Stimulated activated CD8-positive, alpha-beta memory T cell treated with anti-CD3 and anti-CD28 coated beads, Interleukin-2, amount 100 ng/mL, for 48 hours (primary cell): ENCODE measurements at regions not wholly inside any gene's neighbourhood (a gene's known extent, or its start where the extent isn't known, plus 50 kb on each side); places are given as distances from the start of the nearest gene placed in this dataset.

Experiments used
- DNase-seq, 2 donors: peaks; one replicate each; pipeline ENCODE4 v3.0.0-alpha.2; 2020; ENCODE audit warnings: low read depth in 2 of 2

DNA sequence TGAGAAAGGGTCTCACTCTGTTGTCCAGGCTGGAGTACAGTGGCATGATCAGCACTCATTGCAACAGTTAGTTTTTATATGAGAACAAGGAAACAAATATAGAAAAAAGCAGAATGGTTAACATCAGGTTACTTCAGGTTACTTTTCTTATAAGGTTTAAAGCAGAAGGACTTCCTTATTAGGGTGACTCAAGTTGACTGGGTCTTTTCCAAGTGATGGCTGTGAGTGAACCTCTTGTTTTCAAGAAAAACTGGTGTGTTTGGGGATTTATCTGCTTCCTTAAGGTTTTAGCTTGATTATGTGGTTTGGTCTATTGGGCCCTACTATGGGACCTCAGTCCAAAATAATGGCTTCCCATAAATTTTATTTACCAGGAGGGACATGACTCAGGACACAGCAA lies 99.2 kb downstream of the ARRDC3 start:
- no peak for DNase-seq

DNA sequence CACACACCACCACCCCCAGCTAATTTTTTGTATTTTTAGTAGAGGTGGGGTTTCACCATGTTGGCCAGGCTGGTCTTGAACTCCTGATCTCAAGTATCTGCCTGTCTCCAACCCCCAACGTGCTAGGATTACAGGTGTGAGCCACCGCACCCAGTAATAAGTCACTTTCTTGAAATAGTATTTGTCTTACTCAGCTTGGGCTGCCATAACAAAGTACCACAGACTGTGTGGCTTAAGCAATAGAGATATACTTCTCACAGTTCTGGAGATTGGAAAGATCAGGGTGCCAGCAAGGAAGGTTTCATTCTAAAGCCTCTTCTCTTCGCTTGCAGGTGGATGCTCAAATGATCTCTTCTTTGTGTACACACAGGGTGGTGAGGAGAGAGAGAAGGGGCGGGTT lies 99.8 kb downstream of the ARRDC3 start:
- no peak for DNase-seq

GRCh38 chr5:91282210-91282609 lies 100.9 kb downstream of the ARRDC3 start:
- DNase-seq: no peak

DNA sequence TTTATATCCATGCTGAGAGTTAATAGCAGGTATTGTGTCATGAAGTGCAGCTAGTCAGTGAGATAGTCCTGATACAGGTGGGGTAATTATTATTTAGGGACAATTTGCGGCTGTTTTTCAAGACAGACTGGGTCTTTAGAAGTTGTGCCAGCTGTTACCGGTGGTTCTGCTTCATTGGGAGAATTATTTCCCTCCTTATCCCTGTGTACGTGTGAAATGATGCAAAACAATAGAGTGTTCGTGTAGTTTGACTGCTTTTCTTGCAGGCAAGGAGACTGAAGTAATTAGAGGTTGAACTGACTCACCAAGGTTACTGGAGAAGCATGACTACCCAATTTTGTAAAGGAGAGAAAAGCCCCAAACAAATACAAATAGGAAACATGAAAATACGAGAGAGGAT lies 101.7 kb downstream of the ARRDC3 start:
- no peak for DNase-seq

- DNase-seq: peak; percentile 85 to 88
These were observed 102.5 kb downstream of the ARRDC3 start for GRCh38 chr5:91280362-91281269.

DNA sequence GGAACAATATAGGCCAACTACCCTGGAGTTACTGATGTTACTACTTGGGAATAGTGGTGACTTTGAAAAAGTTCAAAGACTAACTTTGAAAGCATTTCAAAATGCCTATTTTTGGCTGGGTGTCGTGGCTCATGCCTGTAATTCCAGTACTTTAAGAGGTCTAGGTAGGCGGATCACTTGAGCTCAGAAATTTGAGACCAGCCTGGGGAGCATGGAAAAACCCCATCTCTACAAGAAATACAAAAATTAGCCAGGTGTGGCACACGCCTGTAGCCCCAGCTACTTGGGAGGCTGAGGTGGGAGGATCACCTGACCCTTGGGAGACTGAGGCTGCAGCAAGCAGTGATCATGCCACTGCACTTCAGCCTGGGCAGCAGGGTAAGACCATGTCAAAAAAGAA lies 105.3 kb downstream of the ARRDC3 start:
- DNase-seq: no peak

DNA sequence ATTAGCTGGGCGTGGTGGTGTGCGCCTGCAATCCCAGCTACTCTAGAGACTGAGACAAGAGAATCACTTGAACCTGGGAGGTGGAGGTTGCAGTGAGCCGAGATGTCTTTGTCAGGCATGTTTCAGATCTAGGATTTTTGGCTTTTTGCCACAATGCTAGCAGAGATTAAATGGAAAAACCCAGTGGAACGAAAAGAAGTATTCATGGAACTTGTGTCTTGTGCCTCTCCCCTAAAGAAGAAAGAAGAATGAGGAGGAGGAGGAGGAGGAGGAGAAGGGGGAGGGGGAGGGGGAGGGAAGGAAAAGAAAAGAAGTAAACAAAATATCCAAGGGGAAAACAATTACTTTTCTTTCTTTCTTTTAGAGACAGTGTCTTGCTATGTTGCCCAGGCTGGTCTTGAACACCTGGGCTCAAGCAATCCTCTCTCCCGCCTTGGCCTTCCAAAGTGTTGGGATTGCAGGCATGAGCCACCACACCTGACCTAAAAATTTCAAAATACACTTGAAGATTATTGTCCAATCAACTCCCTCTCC lies 106.0 kb downstream of the ARRDC3 start:
- DNase-seq: no peak

GRCh38 chr5:91272858-91273257 lies 110.3 kb downstream of the ARRDC3 start:
- no peak for DNase-seq

GRCh38 chr5:91271999-91272398 lies 111.1 kb downstream of the ARRDC3 start:
- no peak for DNase-seq

DNA sequence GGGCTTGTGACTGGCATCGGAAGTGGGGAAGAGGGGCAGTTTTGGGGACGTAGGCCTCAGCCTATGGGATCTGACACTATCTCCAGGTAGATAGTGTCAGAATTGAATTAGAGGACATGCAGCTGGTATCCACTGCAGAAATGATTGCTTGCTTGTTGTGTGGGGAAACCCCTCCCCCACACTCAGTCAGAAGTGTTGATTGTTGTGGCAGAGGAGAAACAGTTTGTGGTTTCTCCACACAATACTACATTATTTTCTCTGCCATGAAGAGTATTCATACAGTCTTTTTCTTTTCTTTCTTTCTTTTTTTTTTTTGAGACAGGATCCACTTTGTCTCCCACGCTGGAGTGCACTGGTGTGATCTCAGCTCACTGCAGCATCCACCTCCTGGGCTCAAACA lies 113.9 kb downstream of the ARRDC3 start:
- DNase-seq: no peak

GRCh38 chr5:91266184-91266705 lies 116.9 kb downstream of the ARRDC3 start:
- DNase-seq: no peak

DNA sequence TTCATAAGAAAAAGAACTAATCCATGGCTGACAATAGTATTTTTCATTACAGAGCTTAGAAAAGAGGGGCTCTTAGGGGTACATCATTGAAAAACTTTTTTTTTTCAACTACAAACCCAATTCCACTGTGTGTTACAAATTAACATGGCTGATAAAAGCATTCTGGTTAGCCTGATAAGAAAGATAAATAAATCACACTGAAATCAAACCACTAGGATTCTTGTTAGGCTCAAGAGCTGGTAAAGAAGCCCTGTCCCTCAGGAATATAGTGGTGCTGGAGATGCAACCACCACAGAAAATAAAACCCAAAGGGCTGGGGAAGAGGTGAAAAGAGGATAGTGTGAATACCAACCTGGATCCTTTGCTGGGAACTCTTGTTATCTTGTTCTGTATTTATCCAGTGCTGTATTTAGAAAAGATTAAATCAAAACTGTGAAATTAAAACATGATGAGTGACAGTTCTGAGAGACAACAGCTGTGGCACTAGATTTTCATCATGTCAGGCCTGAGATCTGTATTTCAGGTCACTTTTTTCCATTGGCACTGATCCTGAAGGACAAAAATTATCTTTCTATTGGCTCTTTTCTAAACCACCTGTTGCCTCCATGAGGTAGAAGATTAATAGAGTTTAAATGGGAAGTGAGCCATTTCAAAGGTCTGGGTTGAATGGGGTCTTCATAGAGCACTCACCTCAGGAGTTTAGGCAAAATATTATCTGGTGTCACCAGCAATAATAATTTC lies 118.6 kb downstream of the ARRDC3 start:
- no peak for DNase-seq

DNA sequence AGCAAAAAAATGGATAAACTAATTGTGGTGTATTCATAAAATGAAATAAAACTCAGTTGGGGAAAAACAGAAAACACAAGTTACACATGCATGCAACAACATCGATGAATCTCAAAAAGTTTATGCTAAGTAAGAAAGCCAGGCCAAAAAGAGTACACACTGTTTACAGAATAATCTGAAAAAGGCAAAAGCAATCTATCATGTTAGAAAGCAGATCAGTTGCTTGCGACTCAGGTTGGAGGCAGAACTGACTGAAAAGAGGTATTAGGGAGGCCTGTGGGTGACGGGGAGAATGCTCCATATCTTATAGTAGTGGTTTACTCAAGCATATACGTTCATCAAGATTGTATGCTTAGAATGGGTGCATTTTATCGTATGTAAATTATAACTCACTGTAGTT lies 119.2 kb downstream of the ARRDC3 start:
- no peak for DNase-seq

- DNase-seq: no peak
These were observed 125.8 kb downstream of the ARRDC3 start for GRCh38 chr5:91257301-91257700.

DNA sequence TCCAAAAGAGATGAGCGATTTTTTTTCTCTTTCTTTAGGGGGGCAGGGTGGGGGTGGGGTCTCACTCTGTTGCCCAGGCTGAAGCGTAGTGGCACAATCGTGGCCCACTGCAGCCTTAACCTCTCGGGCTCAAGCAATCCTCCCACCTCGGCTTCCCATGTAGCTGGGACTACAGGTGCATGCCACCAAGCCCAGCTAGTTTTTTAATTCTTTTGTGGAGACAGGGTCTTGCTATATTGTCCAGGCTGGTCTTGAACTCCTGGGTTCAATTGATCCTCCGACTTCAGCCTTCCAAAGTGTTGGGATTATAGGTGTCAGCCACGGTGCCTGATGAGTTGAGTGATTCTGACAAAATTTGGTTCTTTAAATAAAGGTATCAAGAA lies 127.0 kb downstream of the ARRDC3 start:
- DNase-seq: no peak

GRCh38 chr5:91255396-91256141 lies 127.5 kb downstream of the ARRDC3 start:
- DNase-seq: no peak

DNA sequence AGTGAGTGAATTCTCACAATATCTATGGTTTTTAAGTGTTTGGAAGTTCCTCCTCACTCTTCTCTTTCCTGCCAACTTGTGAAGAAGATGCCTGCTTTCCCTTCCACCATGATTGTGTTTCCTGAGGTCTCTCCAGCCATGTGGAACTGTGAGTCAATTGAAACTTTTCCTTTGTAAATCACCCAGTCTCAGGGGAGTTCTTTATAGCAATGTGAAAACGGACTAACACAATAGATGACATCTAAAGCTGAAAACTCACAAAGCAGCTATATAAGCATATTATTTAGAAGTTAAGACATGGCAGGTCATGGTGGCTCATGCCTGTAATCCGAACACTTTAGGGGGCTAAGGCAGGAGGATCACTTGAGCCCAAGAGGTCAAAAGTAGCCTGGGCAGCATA lies 130.2 kb downstream of the ARRDC3 start:
- DNase-seq: no peak

GRCh38 chr5:91245871-91246270 lies 137.2 kb downstream of the ARRDC3 start:
- DNase-seq: no peak

DNA sequence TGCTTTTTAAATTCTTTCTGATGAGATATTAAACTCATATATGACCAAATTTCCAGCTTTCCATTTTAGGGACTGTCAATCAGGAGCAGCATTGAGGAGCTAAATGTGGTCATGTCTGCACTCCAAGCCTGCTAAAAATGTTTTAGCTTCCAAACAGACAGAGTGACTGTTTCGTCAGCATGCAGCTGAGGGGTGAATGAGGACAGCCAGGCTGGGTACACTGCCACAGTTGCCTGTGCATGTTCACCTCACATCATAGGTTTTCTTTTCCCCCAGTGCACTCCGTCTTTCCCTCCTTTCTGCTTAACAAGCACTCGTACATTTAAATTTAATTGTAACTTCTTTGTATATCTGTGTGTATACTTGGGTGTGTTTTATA lies 138.1 kb downstream of the ARRDC3 start:
- DNase-seq: no peak

DNA sequence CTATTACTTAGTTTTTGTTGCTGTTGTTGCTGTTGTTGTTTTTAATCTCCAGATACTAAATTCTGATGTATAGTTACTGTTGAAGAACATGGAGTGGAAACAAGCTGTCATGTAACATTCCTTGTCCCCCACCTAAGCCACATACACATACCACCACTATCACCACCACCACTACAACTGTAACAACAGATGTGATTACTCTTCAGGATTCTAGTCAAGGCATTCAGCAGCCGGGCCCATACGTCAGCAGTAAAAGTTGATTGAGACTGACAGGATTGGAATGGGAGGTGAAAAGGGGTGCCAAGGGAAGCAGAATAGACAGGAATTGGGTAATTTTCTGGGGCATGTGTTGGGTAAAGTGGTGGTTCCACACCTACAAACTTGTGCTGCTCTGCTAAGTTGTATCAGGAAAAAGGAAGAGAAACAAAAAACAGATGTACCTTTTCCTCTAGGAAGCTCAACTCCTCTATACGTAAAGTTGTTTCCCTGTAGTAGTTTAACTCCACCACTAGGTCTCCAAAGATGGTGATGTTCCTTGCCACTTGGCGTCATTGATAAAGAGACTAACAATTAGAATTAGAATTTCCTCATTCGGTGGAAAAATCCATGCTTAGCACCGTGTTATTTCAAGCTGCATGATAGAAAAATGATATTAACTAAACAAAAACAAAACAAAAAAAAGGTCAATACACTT lies 138.6 kb downstream of the ARRDC3 start:
- DNase-seq: no peak

GRCh38 chr5:91243852-91244251 lies 139.3 kb downstream of the ARRDC3 start:
- no peak for DNase-seq
